ENCODE measurements at regions not wholly inside any gene's neighbourhood (a gene's known extent, or its start where the extent isn't known, plus 50 kb on each side); places are given as distances from the start of the nearest gene placed in this dataset.

- DNase-seq (ENCODE audit: low read depth): no peak
Observed at GRCh38 chr6:159099961-159100360, 55.2 kb upstream of the TAGAP start.

DNA sequence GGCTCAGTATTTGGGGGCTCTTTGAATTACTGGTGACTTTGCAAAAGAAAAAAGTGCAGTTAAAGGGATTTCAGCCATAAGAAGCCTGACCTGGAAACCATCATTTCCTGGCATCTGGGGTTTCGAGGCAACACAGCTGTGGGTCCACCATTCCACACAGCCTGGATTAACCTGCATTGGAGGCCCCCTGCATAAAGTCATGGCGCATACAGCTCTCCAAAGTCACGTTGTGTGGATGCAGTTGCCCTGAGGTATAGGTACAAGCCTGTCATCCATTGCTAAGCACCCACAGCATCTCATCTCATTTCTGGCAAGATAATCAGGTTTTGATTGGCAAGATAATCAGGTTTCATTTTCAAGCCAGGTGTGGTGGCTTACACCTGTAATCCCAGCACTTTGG, 54.5 kb upstream of the TAGAP start:
- no peak for DNase-seq (ENCODE audit: low read depth)

- DNase-seq (ENCODE audit: low read depth): peak; percentile 68
Observed at GRCh38 chr6:159098636-159099106, 53.9 kb upstream of the TAGAP start.

DNA sequence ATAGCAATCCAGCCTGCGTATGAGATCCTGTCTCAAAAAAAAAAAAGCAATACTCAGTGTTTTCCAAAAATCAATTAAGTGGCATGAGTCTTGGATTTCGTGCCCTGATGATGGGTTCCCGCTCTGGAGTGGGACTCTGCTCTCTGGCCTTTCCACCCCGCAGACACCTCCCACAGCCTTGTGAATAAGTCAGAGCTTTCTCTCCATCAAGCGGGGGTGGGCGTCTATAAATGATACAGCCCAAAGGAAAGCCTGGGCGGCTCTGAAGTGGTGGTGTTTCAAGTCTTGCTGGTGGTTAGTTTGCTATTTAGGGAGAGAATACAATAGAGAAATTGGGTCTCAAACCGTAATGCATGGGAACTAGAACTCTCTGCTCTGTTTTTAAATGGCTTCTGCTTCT, 52.5 kb upstream of the TAGAP start:
- DNase-seq (ENCODE audit: low read depth): no peak

- no peak for DNase-seq (ENCODE audit: low read depth)
Observed at GRCh38 chr6:159095616-159096015, 50.8 kb upstream of the TAGAP start.

DNA sequence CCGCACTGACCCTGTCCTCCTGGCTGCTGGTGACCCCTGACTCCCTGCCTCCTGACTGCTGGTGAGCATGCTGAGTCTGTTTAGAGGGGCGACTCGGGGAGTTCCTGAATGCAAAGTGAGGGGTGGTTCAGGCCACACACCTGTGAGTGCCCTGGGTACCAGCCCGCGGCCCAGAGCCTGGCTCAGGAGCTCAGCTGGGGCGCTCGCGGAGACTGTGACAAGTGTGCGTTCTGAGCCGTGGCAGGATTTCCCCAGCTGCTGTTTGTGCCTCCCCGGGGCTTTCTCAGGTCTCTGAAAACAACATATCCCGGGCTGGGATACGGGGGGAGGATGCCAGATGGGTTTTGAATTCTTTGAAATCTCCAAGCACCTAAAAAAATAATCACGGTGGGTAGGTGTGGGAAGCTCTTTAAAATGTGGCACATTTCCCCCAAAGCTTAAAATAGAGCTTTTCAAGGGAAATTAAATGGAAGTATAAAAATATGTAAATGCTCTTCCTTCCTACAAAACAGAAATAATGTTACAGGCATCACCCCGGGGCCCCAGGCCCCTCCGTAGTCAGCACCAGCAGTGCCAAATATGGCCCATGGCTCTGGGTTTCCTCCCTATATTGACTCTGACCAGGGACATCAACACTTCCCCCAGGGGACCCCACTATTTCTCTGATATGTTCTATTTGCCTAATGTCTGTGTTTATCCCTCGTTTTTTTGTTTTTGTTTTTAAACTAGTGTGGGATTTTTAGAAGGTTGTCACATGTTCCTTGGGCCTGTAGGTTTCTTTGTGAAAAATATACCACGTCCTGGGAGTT, 49.9 kb upstream of the TAGAP start:
- no peak for DNase-seq (ENCODE audit: low read depth)
